Cardiac muscle cell (in vitro differentiated cells and primary cell): ENCODE measurements at regions not wholly inside any gene's neighbourhood (a gene's known extent, or its start where the extent isn't known, plus 50 kb on each side); places are given as distances from the start of the nearest gene placed in this dataset.

ENCODE experiments used
- DNase-seq, 2 donors: peaks; one replicate each; pipeline versions ENCODE4 v3.0.0 to v3.0.0-alpha.2; 2010 to 2017; ENCODE audit warnings: low read depth in 1 of 2, low spot score in 1 of 2
- H3K27ac ChIP-seq: fragments of 200-600 bp; sonication (generic); 2 replicates; pipeline ENCODE4 v1.5.1; 2016
- H3K27me3 ChIP-seq: fragments of 200-600 bp; sonication (generic); 2 replicates; pipeline ENCODE4 v1.6.0; 2016; ENCODE audit warnings: control low read depth
- H3K36me3 ChIP-seq: fragments of 200-600 bp; sonication (generic); 2 replicates; pipeline ENCODE4 v1.5.1; 2016; ENCODE audit warnings: control low read depth
- H3K4me1 ChIP-seq: fragments of 200-600 bp; sonication (generic); 2 replicates; pipeline ENCODE4 v1.8.1; 2017; ENCODE audit warnings: low read depth, mild to moderate bottlenecking, mixed run types
- H3K4me3 ChIP-seq: fragments of 200-600 bp; sonication (generic); 2 replicates; pipeline ENCODE4 v1.5.1; 2016; ENCODE audit warnings: mild to moderate bottlenecking
- H3K9me3 ChIP-seq: fragments of 200-600 bp; sonication (generic); 2 replicates; pipeline ENCODE4 v1.5.1; 2017; ENCODE audit warnings: low read depth, mild to moderate bottlenecking, control low read depth
- TF ChIP-seq, protein P1 (sequence below): IDR thresholded peaks from 2 replicates; pipeline ENCODE4 v1.5.1; 2012; ENCODE audit warnings: low read depth, mild to moderate bottlenecking, low read length

DNA sequence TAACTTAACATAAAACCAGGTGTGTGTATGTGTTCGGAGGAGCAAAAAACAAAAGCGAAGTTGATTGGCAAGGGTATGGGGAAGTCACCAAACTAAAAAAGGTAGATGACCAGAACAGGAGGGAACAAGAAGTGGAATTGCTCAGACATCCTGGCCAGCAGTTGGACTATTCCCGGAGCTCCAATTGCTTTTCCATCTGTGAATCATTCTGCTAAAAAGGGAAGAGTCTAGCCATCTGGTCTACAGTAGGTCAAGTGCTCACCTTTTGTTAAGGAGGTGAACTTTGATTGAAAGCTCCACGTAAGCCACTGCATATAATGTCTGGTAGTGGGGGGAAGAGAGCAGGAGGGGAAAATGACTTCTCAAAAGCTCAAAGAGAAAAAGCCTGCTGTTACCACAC is 50.0 kb upstream of the BET1 start:
- Histone ChIP-seq H3K4me3 (no peak overlapping the region), H3K9me3 (no peaks in the 10 kb centered on the region), H3K4me1 (peaks cover 41% of the 10 kb centered on the region), H3K27me3 (no peaks in the 10 kb centered on the region), H3K36me3 (no peaks in the 10 kb centered on the region), H3K27ac (no peak overlapping the region)
- peak in 1 of 2 donors; percentile 16 for DNase-seq
- TF ChIP-seq, protein P1, sequence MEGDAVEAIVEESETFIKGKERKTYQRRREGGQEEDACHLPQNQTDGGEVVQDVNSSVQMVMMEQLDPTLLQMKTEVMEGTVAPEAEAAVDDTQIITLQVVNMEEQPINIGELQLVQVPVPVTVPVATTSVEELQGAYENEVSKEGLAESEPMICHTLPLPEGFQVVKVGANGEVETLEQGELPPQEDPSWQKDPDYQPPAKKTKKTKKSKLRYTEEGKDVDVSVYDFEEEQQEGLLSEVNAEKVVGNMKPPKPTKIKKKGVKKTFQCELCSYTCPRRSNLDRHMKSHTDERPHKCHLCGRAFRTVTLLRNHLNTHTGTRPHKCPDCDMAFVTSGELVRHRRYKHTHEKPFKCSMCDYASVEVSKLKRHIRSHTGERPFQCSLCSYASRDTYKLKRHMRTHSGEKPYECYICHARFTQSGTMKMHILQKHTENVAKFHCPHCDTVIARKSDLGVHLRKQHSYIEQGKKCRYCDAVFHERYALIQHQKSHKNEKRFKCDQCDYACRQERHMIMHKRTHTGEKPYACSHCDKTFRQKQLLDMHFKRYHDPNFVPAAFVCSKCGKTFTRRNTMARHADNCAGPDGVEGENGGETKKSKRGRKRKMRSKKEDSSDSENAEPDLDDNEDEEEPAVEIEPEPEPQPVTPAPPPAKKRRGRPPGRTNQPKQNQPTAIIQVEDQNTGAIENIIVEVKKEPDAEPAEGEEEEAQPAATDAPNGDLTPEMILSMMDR, result no peak

DNA sequence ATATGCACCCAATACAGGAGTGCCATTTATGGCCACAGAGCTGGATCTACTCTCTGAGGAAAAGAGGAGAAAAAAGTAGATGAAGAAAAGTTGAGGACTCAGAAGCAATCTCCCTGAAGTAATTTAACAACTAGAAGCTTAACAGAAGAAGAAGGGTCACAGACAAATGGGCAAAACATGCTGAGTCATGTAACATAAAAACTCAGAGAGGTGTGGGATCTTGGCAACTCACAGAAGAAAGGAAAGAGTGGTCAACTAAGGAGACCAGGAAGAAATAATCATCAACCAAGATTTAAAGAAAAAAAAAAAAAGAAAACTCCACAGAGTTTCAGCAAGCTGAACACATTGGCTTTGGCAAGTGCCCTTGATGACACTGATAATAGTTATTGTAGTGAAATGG is 51.8 kb upstream of the BET1 start:
- TF ChIP-seq, protein P1, result no peak
- Histone ChIP-seq H3K4me1 (peaks cover 24% of the 10 kb centered on the region), H3K4me3 (no peak overlapping the region), H3K27me3 (no peaks in the 10 kb centered on the region), H3K27ac (no peak overlapping the region), H3K36me3 (no peaks in the 10 kb centered on the region), H3K9me3 (no peaks in the 10 kb centered on the region)
- no peak for DNase-seq

DNA sequence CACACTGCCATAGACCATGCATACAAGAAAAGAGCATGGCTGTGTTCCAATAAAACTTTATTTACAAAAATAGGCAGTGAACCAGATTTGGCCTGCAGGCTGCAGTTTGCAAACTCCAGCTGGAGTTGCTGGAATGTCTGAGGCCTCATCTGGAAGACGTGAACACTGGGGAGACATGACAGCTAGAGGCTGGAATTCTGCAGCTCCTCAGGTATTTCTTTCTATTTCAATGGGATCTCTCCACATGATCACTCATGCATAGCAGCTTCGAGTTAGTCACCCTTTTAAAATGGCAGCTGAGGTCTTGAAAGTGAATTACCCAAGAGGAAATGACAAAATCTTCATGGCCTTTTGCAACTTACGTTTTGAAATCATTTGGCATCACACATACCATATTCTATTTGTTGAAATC is 52.6 kb upstream of the BET1 start:
- Histone ChIP-seq H3K27ac (no peak overlapping the region), H3K4me3 (no peak overlapping the region), H3K4me1 (peaks cover 16% of the 10 kb centered on the region), H3K9me3 (no peaks in the 10 kb centered on the region), H3K27me3 (no peaks in the 10 kb centered on the region), H3K36me3 (no peaks in the 10 kb centered on the region)
- TF ChIP-seq, protein P1, result no peak
- peak in 1 of 2 donors; percentile 79 for DNase-seq

DNA sequence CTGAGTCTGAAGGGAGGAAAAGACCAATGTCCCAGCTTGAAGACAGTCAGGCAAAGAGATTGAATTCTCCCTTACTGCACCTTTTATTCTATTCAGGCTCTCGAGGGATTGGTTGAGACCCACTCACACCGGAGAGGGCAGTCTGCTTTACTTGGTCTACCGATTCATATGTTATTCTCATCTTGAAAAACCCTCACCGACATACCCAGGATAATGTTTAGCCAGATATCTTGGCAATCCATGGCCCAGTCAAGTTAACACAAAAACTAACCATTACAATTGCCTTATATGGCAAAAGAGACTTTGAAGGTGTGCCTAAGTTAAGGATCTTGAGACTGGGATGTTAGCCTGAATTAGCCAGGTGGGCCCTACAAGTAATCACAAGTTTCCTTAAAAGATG is 53.8 kb upstream of the BET1 start:
- H3K36me3 ChIP-seq, result no peaks in the 10 kb centered on the region
- DNase-seq, result no peak
- H3K4me1 ChIP-seq, result peaks cover 6% of the 10 kb centered on the region
- H3K27me3 ChIP-seq, result no peaks in the 10 kb centered on the region
- H3K4me3 ChIP-seq, result no peak overlapping the region
- H3K9me3 ChIP-seq, result no peaks in the 10 kb centered on the region
- H3K27ac ChIP-seq, result no peak overlapping the region
- TF ChIP-seq, protein P1, result no peak

DNA sequence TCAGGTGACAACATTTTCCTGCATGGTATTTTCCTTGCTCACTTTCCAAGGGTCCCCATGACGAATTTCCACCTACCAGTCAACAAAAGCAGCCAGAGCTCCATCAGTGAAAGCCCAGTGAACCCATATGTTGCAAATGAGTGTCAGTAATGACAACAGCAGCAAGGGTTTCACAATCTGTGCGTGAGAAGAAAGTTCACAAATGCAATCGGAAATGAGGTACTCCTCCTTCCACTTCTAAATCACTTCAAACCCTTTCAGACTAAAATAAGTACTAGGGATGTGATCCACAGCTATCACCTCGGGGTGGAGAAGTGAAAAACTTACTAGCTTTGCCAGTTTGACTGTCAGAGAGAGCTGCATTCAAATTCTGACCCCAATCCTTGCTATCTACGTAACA is 55.6 kb upstream of the BET1 start:
- TF ChIP-seq, protein P1, result no peak

DNA sequence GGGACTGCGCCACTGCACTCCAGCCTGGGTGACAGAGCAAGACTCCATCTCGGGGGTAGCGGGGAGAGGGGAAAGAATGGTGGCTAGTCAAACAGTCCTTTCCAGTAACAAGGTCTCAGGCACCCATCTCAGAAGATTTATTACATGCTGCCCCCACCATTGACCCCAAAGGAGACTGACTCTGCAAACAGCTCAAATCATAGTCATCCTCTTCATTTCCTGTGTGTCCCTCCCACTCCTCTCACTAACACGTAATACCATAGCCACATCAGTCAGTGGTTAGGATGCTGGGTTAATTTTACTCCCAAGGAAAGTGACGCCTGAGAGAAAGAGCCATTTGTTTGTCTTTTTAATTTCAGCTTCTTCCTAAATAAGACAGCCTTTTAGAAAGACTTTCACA is 56.6 kb upstream of the BET1 start:
- Histone ChIP-seq H3K27ac (no peak overlapping the region), H3K27me3 (no peaks in the 10 kb centered on the region), H3K36me3 (no peaks in the 10 kb centered on the region), H3K9me3 (no peaks in the 10 kb centered on the region), H3K4me1 (peaks cover 4% of the 10 kb centered on the region), H3K4me3 (no peak overlapping the region)
- peak in 1 of 2 donors; percentile 29 for DNase-seq
- TF ChIP-seq, protein P1, result no peak

More for the DNA sequence above, 55.6 kb upstream of the BET1 start:
- Histone ChIP-seq H3K36me3 (no peaks in the 10 kb centered on the region), H3K9me3 (no peaks in the 10 kb centered on the region), H3K4me1 (peaks cover 4% of the 10 kb centered on the region), H3K27ac (no peak overlapping the region), H3K4me3 (no peak overlapping the region), H3K27me3 (no peaks in the 10 kb centered on the region)
- DNase-seq, result peak in 1 of 2 donors; percentile 75
